GM19239 (cell line): ENCODE measurements at regions not wholly inside any gene's neighbourhood (a gene's known extent, or its start where the extent isn't known, plus 50 kb on each side); places are given as distances from the start of the nearest gene placed in this dataset.
"Not testable (repeated sequence)": the region's sequence is repeated elsewhere in the genome, so short reads cannot be mapped to it uniquely, and the experiment has no call there.

Source experiments
- DNase-seq: peaks from one replicate; pipeline ENCODE4 v3.0.0; 2011; ENCODE audit warnings: low spot score; ENCODE audit not compliant: insufficient read length
- FAIRE-seq: peaks from 2 replicates; lab custom pipeline; 2011; peaks lifted over from hg19 to GRCh38; lab: Jason Lieb, UNC

- FAIRE-seq (no peak), DNase-seq (no peak)
Observed at GRCh38 chr10:133021116-133021962, 66.4 kb upstream of the ADGRA1 start.

GRCh38 chr10:133020193-133020817, 67.4 kb upstream of the ADGRA1 start:
- DNase-seq (no peak), FAIRE-seq (no peak)

GRCh38 chr10:133019651-133020050, 68.1 kb upstream of the ADGRA1 start:
- FAIRE-seq (no peak), DNase-seq (no peak)

- FAIRE-seq: no peak
- no peak for DNase-seq
Observed at GRCh38 chr10:133019191-133019590, 68.5 kb upstream of the ADGRA1 start.

- FAIRE-seq: no peak
Observed at GRCh38 chr10:133018491-133018890, 69.2 kb upstream of the ADGRA1 start.

GRCh38 chr10:133017203-133017601, 70.5 kb upstream of the ADGRA1 start:
- DNase-seq: no peak

More at GRCh38 chr10:133018491-133018890, 69.2 kb upstream of the ADGRA1 start:
- no peak for DNase-seq

GRCh38 chr10:133016493-133017202, 71.1 kb upstream of the ADGRA1 start:
- FAIRE-seq (no peak), DNase-seq (no peak)

More at GRCh38 chr10:133017203-133017601, 70.5 kb upstream of the ADGRA1 start:
- no peak for FAIRE-seq

- no peak for DNase-seq
- FAIRE-seq: no peak
Observed at GRCh38 chr10:133015816-133016462, 71.8 kb upstream of the ADGRA1 start.

GRCh38 chr10:133015321-133015720, 72.4 kb upstream of the ADGRA1 start:
- DNase-seq (no peak), FAIRE-seq (no peak)

GRCh38 chr10:133014416-133015210, 72.2 kb upstream of the CFAP46 start:
- FAIRE-seq (no peak), DNase-seq (no peak)

- DNase-seq (no peak), FAIRE-seq (no peak)
Observed at GRCh38 chr10:133013463-133013862, 71.1 kb upstream of the CFAP46 start.

GRCh38 chr10:133012573-133013359, 70.4 kb upstream of the CFAP46 start:
- FAIRE-seq: no peak
- no peak for DNase-seq

GRCh38 chr10:133011882-133012281, 69.5 kb upstream of the CFAP46 start:
- FAIRE-seq (no peak), DNase-seq (no peak)

GRCh38 chr10:133011393-133011792, 69.0 kb upstream of the CFAP46 start:
- FAIRE-seq, DNase-seq: not testable (repeated sequence)

- FAIRE-seq: peak; percentile 44
- DNase-seq: not testable (repeated sequence)
Observed at GRCh38 chr10:133010843-133011179, 68.4 kb upstream of the CFAP46 start.

- no peak for DNase-seq
Observed at GRCh38 chr10:133010095-133010842, 67.9 kb upstream of the CFAP46 start.

GRCh38 chr10:133009218-133009950, 67.0 kb upstream of the CFAP46 start:
- no peak for FAIRE-seq

More at GRCh38 chr10:133010095-133010842, 67.9 kb upstream of the CFAP46 start:
- no peak for FAIRE-seq

GRCh38 chr10:133008736-133009135, 66.4 kb upstream of the CFAP46 start:
- FAIRE-seq (no peak), DNase-seq (no peak)

More at GRCh38 chr10:133009218-133009950, 67.0 kb upstream of the CFAP46 start:
- no peak for DNase-seq
